ENCODE measurements at regions not wholly inside any gene's neighbourhood (a gene's known extent, or its start where the extent isn't known, plus 50 kb on each side); places are given as distances from the start of the nearest gene placed in this dataset.
A peak's percentile ranks its signal among the peaks of the same experiment; 100 is the strongest.

DNA sequence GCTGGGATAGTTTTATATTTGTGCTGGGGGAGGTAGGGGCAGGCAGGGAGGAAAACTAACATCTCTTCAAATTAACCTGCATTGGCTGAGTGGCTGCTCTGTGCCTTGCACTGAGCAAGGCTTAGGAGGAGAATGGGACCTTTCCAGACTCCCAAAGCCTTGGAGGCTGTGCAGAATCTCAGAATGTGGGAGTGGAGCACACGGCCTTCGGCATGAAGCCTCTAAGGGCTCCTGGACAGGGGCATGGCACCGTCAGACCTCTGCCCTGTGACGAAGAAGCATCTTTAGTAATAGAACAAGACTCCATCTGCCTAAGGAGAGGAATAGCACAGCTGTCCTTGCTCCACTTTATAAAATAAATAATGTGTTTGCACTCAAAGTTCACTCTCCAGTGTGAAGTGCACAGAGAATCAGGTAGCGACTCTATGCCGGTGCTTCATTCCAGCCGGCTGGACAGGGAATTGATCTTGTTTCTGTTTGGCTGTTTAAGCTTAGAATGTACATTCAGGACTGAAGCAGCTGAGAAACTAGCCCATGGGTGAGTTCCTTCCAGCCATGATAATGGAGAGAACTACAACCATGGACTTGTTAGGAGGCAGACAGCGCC is 228.5 kb upstream of the ADAMTS9 start:
- no peak for DNase-seq

DNA sequence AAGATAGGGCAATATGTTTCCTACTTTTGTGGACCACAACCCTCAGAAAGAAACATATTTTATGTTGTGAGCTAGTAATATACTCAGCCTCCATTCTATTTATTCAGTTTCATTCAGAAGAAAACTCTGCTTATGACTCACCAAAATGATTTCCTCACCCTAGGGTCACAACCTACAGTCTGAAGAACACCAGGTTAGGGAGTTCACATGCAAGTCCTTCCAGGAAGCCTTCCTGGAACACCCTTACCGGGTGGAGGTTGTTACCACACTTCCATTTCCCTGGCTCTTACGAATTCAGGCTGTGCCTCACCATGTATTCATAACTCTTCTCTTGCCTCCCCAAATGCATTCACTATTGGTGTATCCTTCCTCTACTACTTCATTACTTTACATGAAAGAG is 228.0 kb upstream of the ADAMTS9 start:
- DNase-seq: no peak

DNA sequence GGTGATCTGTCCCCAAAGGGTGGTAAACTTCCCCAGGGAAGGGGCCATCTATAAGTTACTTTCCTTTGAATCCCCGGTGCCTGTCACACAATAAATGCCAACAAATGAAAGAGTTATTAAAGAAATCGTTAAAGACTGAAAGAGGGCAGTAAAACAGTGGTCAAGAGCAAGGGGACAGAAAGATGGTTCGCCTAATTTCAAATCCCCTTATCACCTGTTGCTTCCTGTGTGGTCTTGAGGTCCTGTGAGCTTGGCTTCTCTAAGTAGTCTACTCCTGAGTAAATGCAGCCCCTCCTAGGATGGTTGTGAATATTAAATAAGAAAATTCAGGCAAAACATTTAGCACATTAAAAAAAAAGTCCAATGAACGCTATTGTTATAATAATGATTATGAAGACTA is 225.7 kb upstream of the ADAMTS9 start:
- no peak for DNase-seq

DNA sequence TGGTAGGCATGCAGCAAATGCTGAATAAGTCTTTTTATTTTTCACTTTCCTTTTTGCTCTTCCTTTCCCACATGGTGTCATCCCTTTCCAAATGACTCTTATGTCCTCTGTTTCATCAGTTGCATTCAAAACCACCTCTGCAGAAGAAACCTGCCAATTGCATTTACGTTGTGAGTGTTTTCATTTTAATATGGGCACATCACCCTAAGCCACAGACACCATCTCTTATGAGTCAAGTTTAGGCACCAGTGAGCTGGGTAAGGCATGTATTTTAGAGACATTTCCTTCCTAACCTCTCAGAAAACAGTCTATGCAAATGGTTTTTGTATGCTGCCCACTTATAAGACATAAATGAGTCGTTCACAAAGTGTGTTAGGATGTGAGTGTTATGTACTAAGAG is 223.3 kb upstream of the ADAMTS9 start:
- no peak for DNase-seq

DNA sequence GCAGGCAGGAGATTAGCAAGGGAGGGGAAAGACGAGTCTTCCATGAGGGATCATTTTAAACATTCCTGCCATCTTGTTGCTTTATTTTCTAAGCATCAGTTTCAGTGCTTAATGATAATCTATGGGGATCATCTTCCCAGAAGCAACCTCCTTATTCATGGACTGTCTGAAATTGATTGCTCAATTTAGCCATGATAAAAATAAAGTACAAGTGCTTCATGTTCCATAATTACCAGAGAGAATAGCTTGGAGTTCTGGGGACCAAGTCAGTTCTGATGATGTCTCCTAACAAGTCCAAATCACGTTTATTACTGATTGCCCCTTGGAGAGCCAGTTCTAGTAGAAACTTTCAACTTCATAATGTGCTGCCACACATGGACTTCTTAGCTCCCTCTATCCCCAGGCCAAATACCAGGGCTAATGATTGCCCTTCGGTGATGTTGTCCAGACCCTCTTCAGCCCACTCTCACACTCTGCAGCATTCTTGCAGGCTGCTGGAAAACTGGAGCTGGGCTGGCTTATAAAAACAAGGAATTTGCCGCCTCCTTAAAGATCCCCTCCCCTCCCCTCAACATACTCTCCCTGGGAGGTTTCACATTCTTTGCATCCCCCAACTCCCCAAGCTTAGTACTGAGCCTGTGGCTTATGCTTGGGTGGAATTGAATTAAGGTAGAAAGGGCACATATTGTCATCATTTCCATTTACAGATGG is 222.1 kb upstream of the ADAMTS9 start:
- DNase-seq: no peak

DNA sequence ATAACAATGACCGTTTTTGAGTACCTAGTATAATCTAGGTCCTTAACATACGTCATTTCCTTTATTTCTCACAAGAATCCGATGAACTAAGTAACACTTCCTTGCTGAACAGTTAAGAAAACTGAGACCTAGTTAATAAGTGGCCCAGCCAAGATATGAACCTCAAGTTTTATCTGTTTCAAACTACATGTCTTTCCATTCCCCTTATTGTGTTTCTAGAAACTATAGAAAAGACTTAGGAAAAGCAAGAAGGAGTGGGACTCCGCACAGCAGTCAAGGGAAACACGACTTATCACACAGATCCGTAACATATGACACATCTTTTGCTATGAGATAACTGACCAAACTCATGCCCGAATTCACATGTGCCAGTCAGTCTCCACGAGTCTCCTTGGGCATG is 221.2 kb upstream of the ADAMTS9 start:
- DNase-seq: no peak

DNA sequence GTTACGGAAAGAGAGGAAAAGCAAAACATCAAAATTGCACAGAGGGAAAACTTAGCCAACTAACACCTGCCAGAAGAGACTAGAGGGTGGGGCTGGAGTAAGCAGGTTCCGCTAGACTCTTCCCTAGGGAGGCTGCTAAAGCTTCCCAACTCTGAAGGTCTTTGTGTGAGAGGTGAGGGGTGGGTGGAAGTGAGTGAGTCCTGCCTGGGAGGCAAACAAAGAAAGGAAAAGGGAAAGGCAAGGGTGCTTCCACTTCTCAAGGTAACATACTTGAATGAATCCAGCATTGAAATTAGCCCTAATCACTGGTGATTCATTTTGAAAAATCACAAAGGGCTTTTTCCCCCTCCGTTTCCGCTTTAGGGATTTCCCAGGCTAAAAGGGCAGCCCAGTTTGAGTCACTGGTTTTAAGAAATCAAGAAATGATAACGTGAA is 220.5 kb upstream of the ADAMTS9 start:
- DNase-seq: no peak

DNA sequence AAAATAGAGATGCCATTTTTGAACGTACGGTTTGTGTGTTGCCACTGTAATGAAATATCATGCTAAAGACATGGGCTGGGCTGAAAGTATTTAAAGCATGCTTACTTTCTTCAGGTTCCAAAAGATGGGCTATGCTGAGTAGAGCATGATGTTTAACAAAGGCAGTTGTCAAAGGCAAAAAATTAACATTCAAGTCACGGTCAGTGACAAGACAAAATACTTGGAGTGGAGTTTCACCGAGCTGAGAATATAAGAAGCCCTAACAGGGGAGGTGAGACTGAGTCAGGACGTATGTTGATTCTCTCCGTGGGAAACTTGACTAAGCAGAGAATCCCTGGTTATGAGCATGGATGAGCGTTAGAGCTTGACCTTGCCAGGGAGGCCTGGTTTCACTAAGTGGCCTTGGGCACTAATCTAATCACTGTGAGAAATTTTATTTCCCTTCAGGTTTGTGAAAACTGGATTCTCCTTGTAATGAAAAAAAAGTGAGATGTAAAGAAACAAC is 218.2 kb upstream of the ADAMTS9 start:
- no peak for DNase-seq

DNA sequence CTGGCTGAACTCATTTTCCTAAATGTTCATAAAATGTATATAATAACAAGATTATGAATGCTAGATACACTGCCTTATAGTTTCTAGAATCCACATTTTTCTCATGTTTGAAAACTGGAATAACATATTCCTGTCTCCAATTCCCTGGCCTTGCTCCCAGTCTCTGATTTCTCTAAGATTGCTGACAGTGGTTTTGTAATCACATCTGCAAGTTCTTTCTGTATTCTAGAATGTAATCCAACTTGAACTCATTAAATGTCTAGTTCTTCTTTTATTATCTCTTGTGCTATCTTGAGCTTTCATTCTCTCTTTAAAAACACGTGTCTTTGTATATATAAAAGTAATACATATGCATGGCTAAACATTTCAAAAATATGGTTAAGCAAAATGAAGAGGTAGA is 215.2 kb upstream of the ADAMTS9 start:
- DNase-seq: no peak

DNA sequence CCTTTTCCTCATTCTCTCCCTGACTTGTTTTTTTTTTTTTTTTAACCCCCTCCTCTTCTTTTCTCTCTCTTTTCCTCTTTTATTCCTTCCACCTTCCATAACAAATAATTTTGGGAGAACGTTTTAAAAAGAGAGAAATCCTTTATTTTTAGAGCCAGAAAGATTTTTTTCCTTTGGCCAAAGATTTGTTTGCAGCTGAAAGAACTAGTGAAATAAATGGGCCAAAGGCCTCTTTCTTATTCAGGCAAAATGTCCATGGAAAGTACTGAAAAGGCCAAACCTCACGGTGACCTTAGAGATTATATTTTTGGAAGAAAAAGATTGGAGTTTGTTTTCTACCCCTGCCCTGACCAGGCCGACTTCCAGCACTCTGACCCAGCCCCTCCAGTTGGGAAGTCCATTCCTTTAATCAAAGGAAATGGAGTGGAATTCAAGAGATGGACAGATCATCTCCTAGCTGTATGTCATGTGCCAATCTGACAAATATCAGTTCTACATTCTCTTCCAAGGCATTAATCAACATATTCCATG is 214.3 kb upstream of the ADAMTS9 start:
- no peak for DNase-seq

DNA sequence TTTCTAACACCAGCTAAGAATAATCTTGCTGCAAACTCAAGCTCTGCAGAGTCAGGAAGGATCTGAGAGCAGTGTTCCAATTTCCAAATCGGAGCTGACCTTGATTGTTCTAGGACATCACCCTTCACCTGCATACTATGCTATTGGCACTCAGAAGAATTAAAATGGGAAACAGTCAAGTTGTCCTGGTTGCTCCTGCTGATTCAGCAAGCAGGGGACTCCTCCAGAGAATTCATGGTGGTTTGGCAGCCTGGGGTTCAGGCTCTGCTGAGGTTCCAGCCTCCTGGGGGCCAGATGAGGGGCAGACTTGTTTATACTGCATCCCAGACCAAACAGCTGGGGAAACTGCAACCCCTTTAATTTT is 213.7 kb upstream of the ADAMTS9 start:
- DNase-seq: peak in 1 of 51 donors; percentile 6

DNA sequence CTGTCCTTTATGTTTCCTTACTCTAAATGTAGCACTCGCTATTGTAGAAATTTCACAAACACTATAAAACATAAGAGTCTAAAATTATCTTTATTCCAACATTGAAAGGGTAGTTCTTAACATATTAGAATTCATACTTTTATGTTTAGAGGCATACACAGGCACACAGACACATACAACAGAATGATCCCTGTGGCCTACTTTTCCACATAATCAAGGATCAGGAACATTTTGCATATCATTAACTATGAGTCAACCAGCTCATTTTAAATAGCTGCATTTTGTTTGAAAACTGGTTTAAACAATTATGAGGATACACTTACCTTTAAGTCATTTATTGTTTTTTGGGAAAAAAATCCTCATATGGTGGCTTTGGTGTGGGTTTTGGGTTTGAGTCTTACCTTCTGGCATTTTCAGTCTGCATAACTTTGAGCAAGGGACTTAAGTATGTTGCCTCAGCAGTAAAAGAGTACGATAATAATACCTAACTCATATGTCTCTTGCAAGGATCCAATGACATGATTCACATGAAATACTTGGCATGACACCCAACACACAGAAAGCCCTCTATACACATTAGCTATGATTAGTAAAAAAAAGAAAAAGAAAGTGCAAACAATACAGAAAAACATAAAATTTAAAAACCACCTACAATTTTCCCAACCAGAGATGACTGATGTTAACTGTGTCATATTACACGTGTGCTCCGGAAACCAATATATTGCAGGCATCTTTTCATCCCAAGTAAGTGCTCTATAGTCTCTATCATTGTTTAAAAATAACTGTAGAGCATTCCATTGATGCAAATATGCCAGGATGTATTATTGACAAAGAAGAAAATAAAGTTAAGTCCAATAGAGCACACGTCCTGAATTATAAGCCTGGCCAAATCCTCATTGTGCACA is 213.1 kb upstream of the ADAMTS9 start:
- no peak for DNase-seq

DNA sequence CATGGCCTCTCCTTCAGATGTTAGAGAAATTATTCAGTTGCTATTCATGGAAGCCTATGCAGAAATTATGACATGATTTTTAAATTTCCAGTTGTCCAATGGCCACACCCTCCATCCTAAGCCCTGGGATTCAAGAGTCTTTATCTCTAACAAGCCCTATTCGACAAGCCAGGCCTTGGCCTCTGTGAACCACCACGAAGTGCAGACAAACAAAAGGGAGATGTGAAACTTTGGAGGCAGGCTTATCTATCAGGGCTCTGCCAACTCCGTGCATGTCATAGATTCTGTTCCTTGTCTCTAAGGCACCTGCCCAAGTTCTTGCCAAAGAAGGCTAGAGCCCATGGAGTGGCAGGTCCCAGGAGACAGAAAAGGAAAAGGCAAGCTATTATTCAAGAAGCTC is 212.4 kb upstream of the ADAMTS9 start:
- DNase-seq: no peak

DNA sequence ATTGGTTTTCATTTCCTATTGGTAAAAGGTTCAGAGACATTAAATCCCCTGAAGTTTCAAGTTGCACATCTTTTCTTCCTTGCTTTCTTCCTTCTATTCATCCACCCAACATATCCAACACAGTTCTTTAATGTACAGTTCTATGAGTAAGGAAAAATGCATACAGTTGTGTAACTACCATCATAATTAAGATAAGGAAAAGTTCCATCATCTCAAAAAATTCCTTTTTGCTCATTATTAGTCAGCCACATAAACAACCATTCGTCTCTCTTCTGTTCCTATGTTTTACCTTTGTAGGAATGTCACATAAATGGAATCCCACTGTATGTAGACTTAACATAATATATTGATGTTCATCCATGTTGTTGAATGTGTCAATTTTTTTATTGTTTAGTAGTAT is 211.1 kb upstream of the ADAMTS9 start:
- no peak for DNase-seq

DNA sequence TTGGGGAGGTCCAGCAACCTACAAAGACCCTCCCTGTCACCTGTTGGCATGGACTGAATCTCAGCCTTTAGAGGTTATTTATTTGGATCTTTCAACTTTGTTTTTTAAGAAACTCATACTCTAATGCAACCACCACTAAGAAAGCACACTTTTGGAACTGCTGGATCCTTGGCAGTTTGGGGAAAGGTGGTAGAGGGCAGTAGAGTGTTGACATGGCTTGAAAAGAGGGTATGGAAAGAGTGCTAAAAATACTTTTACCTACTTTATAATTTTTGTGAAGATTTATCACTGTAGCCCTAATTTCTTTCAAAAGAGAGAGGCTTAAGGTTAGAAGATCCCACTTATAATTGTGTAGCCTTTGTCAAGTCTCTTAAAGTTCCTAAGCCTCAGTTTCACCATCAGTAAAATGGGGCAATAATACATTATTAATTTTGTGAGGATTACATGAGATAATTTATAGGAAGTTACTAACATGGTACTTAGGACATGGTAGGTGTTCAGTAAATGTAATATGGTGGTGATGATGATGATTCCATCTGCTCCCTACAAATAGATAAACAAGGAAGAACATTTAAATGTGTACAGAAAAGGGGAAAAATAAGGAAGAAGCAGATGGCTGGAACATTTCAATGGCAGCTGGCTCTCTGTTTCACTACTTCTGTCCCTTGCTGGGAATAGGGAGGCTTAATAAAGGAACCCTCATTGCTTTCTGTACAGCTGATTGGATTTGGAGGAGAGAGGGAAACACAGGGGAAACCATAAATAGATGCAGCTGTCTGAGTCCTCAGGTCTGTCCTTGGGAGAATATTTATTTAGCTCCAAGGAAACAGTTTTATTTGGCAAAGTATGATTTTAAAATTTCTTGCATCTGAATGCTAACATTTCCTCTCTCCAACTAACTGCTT is 208.4 kb upstream of the ADAMTS9 start:
- DNase-seq: no peak

DNA sequence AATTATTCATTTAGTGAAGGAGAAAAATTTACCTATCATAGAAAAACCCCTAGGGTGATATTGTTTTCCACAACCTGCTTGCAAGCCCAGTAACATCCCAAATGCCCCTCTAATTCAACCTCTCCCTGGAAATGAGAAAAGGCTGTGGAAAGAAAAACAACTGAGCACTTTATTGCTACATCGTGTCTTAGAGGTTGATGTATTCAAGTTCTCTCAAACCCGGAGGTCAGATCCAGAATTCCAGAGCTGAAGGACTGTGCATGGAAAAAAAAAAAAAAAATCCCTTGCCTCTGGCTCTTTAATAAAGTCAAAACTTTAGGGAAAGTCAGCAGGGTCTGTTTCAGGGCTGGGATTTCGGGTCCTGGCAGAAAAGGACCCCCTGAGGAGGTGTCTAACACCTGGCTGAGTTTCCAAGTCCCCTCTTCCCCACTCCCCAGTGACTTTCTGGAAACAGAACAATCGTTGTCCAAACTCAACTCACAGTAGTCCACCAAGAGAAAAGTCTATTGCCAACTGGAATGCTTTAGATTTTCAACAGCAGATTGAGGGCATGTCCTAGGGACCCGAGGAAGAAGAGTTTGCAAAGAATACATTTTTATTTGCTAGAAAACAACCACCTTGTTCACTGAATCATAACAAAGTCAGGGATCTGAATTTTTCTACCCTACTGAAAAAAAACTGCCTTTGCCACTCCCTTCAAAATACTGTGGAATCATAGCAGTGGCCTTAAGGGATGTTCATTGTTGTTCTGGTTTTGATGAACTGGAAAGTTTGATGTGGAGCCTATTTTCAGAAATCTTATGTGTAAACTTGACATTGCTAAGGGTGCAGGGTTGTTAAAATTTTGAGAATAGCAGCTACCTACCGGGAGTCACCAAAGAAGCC is 207.5 kb upstream of the ADAMTS9 start:
- DNase-seq: no peak

DNA sequence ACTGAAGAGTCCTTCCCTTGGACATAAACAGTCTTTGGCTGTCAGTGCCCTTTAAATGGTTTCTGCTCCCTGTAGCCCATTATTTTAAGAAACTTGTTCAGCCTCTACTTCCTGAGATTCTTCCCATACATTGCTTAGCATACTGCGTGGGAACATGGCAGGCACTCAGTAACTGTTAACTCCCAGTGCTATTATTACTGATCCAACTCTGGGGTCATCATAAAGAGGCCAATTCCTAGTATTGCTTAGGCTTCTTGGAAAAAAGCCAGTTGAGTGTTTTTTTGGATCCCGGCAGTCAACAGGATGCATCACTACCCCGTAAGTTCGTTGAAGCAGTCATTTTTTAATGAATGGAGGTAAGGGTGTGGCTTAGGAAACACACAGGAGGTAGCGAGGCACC is 206.2 kb upstream of the ADAMTS9 start:
- no peak for DNase-seq

DNA sequence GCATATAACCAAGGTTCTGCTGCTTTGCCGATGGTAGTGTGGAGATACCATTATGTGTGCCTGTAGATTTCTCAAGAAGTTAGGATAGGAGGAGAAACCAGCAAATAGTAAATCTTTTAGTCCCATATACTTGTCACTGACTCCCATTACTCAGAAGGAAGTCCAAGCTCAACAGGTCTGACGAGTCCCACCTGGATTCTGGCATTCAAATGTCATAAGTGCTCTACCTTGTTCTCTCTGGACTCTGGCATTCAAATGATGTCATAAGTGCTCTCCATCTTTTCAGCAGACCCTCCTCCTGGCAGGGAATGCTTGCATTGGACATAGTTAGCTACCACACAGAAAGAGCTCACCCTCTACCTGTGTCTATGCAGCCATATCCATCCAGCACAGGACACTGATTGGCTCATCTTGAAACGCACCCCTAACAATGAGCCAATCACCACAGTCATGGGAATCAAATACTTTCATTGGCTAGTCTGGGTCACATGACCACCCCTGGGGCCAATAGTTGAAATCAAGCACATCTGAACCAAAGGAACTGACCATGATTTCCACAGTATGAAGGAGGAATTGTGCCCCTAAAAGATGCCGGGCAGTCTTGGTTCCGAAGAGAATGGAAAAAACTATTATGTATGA is 205.0 kb upstream of the ADAMTS9 start:
- no peak for DNase-seq

DNA sequence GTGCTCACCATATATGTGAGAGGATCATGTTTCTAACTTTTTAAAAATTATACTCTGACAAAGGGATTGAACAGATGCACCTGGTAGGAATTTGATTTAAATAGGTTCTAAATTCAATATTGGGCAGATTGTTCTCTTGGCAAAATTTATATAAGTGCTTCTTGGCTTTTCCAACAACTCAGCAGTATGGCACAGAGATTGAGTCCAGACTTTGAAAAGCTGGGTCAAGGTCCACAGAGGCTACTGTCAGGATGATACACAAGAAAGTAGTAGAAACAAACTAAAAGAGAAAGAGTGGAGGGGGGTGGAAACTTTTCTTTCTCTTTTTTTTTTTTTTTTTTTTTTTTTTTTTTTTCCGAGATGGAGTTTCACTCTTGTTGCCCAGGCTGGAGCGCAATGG is 203.2 kb upstream of the ADAMTS9 start:
- no peak for DNase-seq

DNA sequence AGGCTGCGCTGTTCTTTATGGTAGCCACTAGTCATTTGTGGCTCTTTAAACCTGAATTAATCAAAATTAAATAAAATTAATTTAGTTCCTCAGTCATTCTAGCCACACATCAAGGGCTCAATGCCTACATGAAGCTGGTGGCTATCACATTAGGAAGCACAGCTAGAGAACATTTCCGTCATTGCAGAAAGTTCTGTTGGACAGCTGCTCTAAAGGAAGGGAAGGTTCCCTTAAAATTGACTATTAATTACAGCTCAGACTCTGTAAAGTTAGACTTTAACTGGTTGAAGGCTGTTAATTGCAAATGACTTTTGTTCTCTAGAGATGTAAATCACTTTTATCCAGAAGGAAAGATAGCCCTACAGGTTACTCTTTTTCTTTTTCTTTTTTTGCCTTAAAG is 202.7 kb upstream of the ADAMTS9 start:
- DNase-seq: no peak
